Fibroblast of upper back skin (primary cell): ENCODE measurements at regions not wholly inside any gene's neighbourhood (a gene's known extent, or its start where the extent isn't known, plus 50 kb on each side); places are given as distances from the start of the nearest gene placed in this dataset.
"Not testable (repeated sequence)": the region's sequence is repeated elsewhere in the genome, so short reads cannot be mapped to it uniquely, and the experiment has no call there.

Source experiments
- DNase-seq: peaks from one replicate; pipeline ENCODE4 v3.0.0-alpha.2; 2013

DNA sequence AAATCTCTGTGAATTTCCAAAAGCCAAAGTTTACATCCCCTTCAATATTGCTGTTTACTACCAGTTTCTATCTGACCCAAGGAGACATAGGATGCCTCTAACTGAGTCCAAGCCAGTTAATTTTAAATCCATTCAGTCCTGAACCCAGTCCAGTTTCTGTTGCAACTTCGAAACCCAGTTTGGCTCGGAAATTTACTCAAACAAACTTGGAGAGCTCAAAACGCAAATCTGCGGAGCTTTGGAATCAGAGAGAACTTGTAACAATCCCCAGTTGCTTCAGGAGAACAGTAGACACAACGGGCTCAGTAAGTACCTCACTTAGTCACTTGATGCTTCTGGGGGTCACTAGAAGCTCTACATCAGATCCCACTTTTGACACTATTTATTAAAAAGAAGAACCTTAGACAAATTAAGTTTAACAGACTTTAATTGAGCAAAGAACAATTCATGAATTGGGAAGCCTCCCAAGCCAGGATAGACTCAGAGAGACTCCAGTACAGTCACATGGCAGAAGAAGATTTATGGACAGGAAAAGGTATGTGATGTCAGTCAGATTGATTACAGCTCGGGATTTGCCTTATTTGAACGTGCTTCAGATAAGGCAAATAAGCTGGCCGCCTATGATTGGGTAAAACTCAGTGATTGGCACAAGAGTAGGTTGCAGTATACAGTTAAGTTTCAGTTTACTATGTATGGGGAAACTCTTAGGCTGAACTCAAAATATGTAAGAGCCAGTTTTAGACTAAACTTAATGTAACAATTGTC, 118.0 kb downstream of the RFPL4B start:
- DNase-seq = no peak

DNA sequence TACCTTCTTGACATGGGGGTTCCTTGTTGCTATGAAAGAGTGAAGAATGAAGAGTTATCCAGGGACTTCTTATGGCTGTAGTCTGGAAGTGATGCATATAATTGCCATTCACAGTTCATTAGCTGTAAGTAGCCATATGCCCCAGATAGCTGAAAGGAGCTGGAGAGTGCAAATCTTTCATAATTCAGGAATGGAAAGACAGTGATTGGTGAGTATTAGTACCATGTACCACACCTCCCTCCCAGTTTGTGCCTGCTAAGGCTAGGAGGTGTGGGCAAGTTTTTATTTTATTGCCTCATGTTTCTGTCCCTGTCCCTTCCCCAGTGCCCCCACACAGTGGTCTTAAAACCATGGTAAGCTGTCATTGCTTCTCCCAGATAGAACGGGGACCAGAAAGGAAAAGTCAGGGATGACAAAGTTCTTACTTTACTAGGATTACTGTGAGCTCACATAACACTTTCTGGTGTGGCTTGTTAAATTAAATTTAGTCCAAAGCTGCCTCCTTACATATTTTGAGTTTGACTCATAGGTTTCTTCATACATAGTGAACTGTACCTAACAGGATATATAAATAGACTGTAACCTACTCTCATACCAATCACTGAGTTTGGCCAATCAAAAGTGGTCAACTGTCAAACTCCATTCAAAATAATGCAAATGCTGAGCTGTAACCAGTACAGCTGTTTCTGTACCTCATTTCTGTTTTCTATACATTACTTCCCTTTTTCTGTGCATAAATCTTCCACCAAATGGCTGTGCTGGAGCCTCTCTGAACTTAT, 119.4 kb downstream of the RFPL4B start:
- DNase-seq = peak; percentile 87

DNA sequence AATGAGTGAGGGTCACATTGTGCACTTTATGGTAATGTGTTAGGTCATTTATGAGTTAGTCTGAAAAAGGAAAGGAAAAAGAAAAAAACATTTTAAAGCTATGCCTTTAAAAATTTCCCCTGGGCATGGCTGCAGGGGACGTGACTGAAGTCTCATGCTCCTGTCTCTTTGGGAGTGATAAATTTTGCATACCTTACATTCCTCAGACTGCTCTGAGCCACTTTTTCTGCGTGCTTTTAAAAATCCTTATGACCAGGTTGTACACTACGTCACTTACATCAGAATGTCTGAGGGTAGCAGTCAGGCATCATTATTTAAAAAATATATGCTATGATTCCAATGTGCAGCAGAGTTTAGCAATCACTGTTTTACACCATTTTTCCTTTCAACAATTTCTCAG, 121.2 kb downstream of the RFPL4B start:
- peak; percentile 91 for DNase-seq

DNA sequence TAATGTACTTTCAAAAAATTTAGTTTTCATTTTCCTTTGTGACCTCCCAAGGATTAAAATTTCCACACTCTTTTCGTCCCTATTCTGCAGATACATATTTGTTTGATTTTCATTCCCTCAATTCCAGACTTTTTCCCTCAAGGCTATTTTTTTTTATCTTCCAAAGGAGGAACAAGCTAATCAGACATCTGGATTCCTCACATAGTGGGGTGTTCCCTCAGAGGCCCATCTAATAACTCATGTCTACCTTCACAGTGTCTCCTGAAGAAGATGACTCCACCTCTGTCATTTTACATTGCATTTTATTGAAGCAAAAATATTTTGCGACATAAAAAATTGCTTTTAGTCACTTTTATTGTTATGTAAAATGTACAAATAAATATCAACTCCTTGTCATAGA, 122.2 kb downstream of the RFPL4B start:
- peak; percentile 39 for DNase-seq

DNA sequence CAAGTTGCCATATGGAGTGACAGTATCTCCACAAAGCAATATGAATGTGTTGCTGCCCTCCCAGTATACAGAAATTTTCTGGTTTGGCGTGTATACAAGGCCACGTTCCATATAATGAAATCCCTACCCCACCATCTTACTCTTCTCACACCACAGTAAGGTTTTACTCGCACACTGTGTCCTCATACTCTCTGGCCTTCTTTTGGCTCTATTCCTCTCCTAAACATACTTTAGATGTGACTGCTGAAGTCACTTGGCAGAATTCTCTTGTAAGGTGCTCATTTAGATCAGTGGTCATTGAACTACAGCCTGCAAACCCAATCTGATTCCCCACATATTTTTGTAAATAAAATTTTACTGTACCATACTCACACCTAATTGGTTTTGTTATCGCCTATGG, 123.2 kb downstream of the RFPL4B start:
- DNase-seq = peak; percentile 58

DNA sequence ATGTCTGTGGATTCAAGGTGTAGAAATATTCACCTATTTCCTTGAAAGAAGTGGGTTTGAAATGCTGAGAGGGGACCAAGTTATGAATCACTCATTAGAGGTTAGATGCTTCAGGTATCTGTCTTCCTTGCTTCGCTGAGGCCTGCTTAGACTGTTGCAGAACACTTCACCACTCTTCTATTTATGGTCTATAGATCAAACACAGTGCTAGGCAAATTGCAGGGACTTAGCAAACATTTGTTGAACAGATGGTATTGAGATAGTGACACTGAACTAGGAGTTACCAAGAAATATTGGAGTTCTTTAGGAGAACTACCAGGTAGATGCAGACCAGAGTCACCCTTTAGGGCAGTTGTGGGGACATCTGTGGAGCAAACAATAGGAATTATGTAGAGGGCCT, 123.8 kb downstream of the RFPL4B start:
- DNase-seq = no peak

DNA sequence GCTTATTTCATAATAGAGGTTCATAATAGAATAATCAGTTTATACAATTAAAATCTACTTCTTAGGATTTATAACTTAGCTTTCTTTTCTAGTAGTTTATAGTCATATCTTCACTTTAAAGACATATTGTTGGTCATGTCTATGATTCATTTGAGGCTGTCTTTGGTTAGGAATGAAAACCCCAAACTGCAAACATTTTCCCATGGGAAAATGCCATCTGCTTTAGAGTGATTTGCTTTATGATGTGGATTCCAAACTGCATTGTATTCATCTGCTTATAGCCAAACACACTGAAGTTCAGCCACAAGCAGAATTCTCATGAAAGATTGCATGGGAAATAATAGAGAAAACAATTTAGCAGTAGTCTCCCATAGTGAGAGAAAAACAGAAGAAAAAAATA, 128.0 kb downstream of the RFPL4B start:
- DNase-seq = peak; percentile 93

DNA sequence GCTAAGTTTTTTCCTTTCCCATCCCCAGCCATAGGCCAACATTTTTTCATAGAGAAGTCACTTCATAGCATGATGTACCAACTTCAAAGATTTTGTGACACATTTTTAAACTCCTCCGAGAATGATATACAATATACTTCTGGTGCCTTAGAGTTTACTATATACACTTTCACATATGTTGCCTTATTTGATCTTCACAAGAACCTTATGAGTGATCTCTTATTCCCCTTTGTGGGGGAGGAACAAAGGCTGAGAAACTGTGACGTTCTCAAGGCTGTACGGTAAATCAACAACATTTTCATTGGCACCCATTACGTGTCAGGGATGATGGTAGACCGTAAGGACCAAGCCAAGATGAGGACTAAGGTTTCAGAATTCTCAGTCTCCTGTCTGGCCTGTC, 130.0 kb downstream of the RFPL4B start:
- no peak for DNase-seq

DNA sequence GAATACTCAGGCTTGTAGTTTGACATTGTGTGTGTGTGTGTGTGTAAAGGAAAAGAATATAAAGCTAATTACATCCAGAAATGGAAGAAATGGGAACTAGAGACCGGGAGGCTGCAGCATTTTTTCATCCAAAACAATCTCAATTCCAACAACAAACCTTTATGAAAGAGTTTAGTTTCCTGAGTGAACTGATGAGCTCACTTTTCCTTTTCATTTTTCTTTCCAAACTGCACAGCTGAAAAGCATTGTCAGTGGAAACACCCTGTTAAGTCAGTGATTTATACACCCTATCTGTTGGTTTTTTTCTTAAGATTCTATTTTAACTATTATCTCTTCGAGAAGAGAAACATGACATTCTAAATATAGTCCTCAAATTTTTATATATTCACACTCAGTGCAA, 130.9 kb downstream of the RFPL4B start:
- no peak for DNase-seq

DNA sequence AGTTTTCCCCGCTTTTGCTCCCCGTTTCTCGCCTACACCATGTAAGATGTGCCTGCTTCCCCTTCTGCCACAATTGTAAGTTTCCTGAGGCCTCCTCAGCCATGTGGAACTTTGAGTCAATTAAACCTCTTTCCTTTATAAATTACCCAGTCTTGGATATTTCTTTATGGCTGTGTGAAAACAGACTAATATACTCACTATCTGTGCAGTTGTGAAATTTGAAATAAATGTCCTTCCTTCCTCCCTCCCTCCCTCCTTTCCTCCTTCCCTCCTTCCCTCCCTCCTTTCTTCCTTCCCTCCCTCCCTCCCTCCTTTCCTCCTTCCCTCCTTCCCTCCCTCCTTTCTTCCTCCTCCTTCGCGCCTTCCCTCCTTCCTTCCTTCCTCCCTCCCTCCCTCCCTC, 132.8 kb downstream of the RFPL4B start:
- not testable (repeated sequence) for DNase-seq

DNA sequence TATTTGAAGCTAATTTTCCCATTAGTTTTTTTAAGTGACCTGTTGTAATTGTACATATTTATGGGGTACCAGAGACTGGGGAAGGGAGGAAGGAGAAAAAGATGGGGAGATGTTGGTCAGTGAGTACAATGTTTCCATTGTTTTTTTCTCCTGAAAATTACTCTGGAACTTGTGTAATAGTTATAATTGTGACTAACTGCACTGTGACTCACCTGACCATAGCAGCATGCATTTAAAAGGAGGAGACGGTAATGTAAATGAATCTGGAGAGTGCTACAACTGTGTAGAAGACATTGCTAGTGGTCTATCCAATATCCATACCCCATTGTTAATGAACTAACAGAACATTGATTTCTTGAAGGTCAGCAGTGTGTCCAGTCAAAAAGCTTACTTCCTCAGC, 133.4 kb downstream of the RFPL4B start:
- peak; percentile 58 for DNase-seq

DNA sequence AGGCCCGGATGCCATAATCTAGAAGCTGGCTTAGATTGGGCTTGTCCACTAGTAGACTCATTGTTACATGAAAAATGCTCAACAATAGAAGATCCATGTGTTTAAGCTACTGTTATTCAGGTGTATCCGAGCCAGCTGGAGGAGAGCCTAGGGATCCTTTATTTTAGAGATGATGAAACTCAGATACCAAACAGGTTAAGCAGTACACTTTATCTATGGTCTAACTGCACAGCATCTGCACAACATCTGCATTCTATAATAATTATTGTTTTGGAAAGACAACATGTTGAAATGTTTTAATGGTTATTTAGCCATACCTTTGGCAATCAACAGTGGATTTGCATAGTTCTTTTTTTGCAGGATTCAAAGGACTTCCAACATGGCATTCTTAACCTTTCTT, 134.1 kb downstream of the RFPL4B start:
- DNase-seq = peak; percentile 21

DNA sequence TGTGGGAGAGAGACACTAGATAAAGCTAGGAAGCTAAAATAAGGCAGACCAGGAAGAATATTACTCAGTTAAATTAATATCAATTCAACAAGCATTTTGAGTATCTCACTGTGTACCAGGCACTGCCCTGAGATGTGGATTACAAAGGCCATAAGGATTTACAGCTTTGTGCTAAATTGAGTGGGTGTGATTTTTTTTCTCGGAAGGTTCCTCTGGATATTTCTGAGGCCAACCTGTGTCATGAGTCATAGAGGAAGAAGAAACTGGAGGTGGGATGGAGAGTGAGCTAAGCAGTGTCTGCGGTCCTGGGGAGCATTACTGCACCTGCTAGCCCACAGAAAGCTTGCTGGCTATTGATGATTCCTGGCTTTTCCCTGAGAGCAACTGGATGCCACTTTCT, 135.2 kb downstream of the RFPL4B start:
- DNase-seq = no peak

DNA sequence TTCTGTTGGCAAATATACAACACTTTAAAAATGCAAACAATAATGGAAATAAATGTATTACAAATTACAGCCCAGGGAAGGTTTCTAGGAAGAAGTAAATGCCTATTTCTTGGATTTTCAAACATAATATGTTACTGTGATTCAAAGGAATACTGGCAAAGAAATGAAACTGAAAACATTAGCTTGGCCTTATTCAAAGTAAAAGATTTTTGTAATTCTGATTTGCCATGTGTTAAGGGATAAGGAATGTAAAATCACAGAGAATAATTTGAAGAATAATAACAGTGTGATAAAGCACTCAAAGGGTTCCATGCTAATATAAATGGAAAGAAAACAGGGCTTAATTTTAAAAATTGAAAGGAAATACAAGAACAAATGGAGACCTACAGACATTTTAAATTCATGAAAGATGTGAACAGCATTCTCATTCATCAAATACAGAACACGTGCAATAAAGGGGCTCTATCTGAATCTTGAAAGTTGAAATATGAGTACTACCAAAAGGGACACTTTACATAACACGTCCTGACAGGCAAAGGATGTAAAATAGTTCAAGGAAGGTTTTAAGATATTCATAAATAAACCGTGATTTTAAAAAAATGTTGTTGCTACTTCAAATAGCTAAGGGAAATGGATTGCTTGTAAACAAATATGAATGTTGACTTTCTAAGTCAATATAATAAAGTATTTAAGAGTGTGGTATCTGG, 138.1 kb downstream of the RFPL4B start:
- no peak for DNase-seq

DNA sequence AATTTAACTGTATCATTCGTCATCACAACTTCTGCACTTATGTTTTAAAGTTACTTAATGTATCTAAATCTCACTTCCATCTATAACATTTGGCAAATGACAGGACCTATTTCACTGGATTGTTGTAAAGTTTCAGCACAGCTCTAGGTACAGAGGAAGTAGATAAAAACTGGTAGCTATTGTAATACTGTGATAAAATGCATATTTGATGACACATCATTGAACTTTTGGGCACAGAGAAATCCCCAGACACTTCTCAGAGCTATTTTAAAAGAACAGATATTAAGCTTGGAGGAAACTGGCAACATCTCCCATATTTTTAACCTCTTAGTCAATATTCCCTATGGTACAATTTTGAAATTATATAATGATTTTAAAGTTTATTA, 138.7 kb downstream of the RFPL4B start:
- peak; percentile 64 for DNase-seq

DNA sequence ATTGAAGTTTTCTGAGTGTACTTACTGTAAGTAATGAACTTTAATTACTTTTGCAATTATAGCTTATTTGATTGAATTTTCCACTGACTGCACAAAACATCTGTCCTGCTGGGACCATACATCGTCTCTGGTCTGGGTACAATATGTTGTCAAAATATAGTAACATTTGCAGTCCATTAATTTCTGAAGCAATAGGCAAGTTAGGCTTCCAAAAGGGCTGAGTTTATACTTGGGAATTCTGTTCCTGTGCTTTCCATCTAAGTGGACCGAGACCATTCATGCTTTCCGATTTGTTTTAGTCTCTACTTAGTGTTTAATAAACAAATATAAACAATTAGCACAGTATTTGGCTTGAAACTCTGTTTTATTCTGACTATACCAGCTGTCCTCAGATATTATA, 139.3 kb downstream of the RFPL4B start:
- no peak for DNase-seq

DNA sequence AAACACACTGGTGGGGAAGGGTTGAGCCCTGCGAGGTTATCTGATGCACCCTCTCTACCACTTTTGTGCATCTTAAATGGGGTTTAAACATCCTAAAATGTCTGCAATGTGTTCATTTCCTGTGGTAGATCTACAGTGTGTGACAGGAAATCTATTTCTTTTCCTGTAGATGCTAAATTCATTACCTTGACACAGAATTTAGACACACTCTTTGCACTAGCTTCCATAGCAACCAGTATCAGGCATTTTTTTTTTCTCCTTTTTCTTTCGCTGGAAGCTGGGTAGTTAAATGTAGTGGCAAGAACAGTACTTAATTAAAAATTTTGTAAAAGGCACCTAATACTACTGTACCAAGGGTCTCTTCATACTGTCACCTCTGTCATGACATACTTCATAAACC, 141.1 kb downstream of the RFPL4B start:
- DNase-seq = no peak

DNA sequence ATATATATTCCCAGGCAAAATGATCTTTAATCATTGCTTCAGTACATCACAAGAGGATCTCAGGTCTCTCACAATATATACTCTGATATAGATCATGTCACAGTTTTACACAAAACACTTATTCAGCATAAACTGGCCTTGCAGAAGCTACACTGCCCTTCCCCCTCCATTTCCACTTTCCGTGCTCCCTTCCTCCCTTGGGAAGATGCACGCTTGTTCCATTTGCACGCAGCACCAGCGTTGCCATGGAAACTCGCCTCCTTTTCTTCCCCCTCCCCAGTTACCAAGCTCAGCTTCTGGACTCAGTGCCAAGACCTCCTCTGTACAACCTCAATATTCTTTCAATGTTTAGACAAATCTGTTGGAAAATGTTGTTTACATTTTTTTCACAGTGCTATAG, 154.6 kb downstream of the RFPL4B start:
- DNase-seq = peak; percentile 85

DNA sequence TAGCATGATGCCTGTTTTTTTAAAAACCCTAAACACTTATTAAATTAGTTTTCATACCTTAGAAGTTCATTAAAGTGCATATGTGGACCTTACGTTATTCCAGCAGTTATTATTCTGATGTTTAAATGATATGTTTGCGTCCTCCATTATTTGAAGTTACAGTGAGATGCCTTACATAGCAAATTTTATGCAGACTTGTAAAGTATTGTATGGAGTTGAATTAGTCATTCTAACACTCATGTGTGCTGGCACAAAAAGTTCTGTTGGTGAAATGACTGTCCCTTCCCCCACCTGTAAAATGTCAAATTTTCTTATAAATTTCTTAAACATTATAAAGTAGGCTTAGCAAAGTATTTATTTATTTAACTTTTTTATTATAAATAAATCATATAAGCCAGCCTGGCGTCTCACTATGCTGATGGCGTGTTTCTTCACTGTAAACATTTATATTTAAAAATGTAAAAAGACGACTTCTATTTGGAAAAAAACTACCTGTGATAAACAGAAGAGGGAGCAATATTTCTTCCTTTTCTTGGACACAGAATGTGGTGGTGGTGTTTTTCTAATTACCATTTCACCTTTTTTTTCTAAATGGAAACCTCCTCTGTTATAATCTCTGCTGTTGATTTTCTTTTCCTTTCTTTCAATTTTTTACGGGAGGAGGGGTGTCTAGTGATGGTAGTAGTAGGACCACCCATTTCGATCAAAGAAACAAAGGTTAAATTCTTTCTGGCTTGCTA, 155.4 kb downstream of the RFPL4B start:
- DNase-seq = peak; percentile 52

DNA sequence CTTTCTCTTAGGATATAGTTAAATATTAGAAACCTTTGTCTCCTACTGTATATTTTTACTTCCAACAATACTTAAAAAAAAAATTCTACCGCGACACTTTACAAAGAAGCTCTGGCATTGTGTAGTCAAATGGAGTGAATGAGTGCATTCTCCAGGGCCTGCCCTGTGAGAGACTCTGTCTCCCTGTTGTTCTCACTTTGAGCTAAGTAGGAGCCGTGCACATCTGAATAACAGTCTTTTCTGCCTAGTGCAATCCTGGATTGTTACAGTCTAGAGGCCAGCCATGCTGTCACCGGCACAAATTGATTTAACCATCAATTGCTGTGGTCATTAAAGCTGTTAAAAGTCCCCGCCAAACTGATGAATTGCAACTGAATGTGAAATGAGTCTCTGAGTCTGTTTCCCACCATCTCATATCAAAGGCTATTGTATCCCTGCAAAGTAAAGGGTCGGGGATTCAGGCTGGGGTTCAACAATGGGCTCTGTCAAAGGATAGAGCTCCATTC, 156.0 kb downstream of the RFPL4B start:
- peak; percentile 35 for DNase-seq

DNA sequence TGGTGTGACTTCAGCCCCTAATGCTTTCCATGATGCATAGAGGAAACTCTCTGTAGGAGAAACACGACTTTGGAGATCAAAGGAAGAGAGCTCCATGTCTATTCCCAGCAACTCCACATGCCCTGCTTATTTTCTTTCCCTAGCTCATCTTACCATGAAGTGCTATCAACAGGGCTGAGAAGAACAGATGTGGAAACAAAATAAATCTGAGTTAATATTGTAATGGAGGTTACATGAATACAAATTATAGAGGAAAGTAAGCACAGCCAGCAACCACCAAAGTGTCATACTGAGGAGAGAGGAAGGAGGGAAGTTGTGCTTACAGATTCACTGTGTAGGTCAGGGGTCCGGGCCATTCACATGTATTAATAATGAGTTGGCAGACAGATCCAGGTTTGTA, 157.5 kb downstream of the RFPL4B start:
- DNase-seq = no peak

DNA sequence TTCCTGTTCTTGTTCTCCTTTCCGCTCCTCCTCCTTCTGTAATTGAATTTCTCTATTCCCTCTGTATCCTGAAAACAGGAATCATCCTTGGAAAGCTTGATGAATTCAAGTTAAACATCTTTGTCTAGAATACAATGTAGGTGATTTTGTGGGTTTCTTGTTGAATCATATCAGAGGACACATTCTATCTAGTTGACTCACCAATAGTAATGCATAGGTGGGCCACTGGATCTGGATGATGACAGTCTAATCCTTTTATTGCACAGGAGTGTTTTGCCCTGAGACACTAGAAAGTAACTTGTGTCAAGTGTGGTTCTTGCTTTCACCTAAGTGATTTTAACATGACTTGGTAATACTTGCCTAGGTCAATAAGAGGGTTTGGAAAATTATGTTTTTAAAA, 164.3 kb downstream of the RFPL4B start:
- peak; percentile 16 for DNase-seq

DNA sequence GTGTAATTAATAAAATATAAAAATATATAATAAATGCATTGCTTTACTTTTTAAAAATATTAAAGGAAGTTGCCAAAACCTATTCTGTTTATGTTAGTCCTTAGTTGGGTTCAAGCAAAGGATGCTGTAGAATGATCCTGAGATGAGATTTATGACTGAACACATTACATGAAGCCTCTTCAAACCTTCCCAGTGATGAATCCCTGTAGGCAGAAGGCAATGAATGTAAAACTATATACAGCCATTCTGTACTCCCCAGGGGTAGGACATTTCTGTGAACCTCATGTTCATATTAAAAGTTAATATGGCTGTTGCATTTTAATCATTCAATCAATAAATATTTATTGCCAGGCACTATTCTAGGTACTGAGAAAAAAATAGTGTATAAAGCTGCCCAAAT, 166.0 kb downstream of the RFPL4B start:
- no peak for DNase-seq
